ENCODE measurements at regions not wholly inside any gene's neighbourhood (a gene's known extent, or its start where the extent isn't known, plus 50 kb on each side); places are given as distances from the start of the nearest gene placed in this dataset.

GRCh38 chr7:52507546-52508255 lies 527.7 kb upstream of the POM121L12 start:
- TF ChIP-seq CTCF (IDR thresholded peaks at IDR 0.05) (no peak), POLR2A (IDR thresholded peaks at IDR 0.05) (no peak)

Measured in breast epithelium (tissue), 3 donors.